GM20000 (cell line): ENCODE measurements at regions not wholly inside any gene's neighbourhood (a gene's known extent, or its start where the extent isn't known, plus 50 kb on each side); places are given as distances from the start of the nearest gene placed in this dataset.

Experiments
- DNase-seq: peaks from one replicate; pipeline ENCODE4 v3.0.0; 2012; ENCODE audit warnings: low spot score
- TF ChIP-seq, protein P1 (sequence below): IDR thresholded peaks from 2 replicates; pipeline ENCODE4 v1.5.1; 2012; ENCODE audit warnings: mild to moderate bottlenecking, control low read depth; ENCODE audit errors: extremely low read depth, missing control alignments

DNA sequence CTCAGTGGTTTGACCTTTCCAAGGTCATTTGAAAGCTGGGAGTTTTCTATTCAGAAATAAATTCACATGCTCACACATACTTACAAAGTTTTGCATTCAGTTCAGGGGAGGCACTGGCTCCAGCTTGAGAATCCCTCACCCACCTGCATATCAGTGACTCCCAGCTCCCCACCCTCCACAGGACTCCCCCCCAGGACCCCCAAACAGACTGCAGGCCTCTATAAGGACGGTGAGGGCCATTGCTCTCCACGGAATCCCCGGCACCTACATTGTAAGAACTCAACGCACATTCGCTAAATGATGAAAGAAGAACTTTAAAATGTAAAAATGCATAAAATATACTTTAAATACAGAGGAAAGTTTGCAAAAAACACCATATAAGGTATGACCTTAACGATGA, 97.2 kb upstream of the TEX51 start:
- no peak for DNase-seq
- TF ChIP-seq, protein P1, sequence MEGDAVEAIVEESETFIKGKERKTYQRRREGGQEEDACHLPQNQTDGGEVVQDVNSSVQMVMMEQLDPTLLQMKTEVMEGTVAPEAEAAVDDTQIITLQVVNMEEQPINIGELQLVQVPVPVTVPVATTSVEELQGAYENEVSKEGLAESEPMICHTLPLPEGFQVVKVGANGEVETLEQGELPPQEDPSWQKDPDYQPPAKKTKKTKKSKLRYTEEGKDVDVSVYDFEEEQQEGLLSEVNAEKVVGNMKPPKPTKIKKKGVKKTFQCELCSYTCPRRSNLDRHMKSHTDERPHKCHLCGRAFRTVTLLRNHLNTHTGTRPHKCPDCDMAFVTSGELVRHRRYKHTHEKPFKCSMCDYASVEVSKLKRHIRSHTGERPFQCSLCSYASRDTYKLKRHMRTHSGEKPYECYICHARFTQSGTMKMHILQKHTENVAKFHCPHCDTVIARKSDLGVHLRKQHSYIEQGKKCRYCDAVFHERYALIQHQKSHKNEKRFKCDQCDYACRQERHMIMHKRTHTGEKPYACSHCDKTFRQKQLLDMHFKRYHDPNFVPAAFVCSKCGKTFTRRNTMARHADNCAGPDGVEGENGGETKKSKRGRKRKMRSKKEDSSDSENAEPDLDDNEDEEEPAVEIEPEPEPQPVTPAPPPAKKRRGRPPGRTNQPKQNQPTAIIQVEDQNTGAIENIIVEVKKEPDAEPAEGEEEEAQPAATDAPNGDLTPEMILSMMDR: no peak

- DNase-seq: no peak
- TF ChIP-seq, protein P1: no peak
These were observed 96.4 kb upstream of the TEX51 start for GRCh38 chr2:126802316-126802715.

- DNase-seq: no peak
- TF ChIP-seq, protein P1: no peak
These were observed 95.8 kb upstream of the TEX51 start for GRCh38 chr2:126802774-126803433.

DNA sequence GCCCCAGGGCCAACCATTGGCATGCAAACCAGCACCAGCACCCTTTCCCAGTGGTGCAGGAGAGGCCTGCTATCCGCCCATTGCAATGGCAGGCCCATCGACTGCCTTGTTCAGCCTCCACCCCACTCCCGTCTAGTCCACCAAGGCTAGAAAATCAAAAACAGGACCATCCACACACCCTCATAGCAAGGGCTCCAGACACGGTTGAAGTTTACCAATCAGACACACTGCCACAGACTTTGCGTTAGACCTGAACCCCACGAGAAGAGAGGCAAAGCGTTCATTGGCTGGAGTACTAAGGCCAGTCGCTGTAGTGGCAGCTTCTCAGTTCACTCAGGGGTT, 95.3 kb upstream of the TEX51 start:
- DNase-seq: no peak
- TF ChIP-seq, protein P1: no peak

DNA sequence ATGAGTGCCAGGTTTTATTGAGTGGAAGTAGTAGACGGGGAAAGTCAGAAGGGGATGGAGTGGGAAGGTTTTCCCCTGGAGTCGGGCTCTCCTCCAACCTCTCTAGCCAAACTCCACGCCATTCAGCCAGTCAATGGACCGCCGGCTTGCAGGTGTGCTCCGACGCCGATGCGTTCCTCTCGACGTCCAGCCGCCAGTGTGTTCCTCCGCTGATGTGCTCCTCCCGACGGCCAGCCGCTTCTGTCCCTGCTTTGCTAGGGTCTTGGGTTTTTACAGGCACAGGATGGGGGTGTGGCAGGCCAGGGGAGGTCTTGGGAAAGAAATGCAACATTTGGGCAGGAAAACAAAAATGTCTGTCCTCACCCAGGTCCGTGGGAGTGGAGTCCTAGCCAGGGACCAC, 94.3 kb upstream of the TEX51 start:
- TF ChIP-seq, protein P1: no peak
- DNase-seq: no peak

DNA sequence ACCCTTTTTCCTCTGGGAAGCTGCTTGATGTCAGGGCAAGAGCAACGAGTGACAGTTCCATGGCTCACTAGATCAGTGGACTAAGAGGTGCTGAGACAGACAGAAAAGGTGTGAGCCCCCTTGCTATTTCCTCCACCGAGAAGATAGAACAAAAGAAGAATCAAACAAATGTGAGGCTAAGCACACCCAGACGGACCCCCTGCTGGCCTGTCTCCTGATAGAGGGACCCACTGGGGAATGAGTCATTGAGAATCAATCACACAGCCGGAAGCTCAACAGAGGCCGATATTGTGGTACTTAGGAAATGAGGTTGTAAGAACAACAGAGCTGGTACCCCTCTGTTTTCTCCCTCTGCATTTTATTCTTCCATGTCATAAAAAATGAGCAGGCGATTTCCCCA, 89.8 kb upstream of the TEX51 start:
- DNase-seq: no peak
- TF ChIP-seq, protein P1: no peak

DNA sequence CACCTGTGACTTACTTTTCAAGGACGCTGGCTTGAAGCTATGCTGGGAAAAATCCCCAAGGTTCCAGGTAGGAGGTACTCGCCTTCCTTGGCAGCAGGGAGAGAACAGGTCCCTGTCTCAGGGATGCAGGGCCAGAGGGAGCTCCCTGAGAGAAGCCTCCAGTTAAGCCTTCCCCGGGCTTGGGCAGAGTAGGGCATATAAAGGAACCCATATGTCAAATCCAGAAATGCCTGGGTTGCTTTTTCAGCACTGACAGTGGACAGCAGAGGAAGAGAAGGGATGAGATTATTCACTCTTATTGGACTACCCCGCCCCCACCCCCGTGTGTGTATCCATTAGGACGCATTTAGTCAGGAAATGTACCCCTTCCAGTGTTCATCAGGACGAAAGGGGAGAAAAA, 89.3 kb upstream of the TEX51 start:
- TF ChIP-seq, protein P1: no peak
- DNase-seq: no peak
